LNCaP clone FGC (cell line): ENCODE measurements at regions not wholly inside any gene's neighbourhood (a gene's known extent, or its start where the extent isn't known, plus 50 kb on each side); places are given as distances from the start of the nearest gene placed in this dataset.

ENCODE experiments used
- DNase-seq: peaks from one replicate; pipeline ENCODE4 v3.0.0-alpha.2; 2011; ENCODE audit warnings: low read depth
- H3K4me3 ChIP-seq: 2 replicates; pipeline ENCODE4 v1.5.1; 2011; ENCODE audit warnings: mild to moderate bottlenecking, low read depth, low read length, control low read depth
- CTCF ChIP-seq: IDR thresholded peaks from 2 replicates; pipeline ENCODE4 v1.5.1; 2012; ENCODE audit warnings: mild to moderate bottlenecking; ENCODE audit not compliant: control insufficient read depth, insufficient read depth; ENCODE audit errors: extremely low read depth

GRCh38 chrX:58051346-58051745 is 141.1 kb upstream of the ZXDA start:
- no peak overlapping the region for H3K4me3 ChIP-seq
- no peak for TF ChIP-seq CTCF
- DNase-seq: no peak

- no peak for TF ChIP-seq CTCF
- no peak for DNase-seq
- H3K4me3 ChIP-seq: no peak overlapping the region
Observed at GRCh38 chrX:58044130-58044529, 133.9 kb upstream of the ZXDA start.

DNA sequence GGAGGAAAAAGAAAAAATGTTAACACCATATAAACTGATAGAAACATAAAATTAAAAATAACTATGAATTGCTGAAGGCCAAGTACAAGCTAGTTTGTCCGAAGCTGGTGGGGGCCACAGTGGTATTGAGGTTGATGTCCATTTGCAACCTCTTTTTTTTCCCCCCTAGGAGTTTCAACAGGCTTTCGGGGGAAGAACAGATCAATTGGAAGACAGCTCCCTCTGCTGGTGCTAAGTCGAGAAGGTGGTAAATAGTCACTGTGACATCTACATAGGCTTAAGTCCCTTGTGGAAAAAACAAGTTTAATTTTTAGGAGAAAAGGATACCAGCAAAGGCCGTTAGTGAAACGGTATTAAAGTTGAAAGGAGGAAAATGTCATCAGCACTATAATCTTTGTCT is 115.7 kb upstream of the ZXDA start:
- peak; percentile 52 for TF ChIP-seq CTCF
- DNase-seq: no peak
- H3K4me3 ChIP-seq: no peak overlapping the region

DNA sequence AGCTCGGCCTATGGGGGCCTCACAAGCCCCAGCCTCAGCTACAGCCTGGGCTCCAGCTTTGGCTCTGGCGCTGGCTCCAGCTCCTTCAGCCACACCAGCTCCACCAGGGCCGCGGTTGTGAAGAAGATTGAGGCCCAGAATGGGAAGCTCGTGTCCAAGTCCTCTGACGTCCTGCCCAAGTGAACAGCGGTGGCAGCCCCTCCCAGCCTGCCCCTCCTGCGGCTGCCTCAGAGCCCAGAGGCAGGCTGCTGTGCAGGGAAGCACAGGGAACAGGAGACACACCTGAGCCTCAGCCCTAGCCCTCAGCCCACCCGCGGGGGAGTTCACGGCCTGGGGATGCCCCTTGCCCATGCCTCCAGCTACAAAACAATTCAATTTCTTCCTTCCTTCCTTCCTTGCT is 75.7 kb upstream of the ZXDA start:
- no peak overlapping the region for H3K4me3 ChIP-seq
- no peak for TF ChIP-seq CTCF
- DNase-seq: no peak

DNA sequence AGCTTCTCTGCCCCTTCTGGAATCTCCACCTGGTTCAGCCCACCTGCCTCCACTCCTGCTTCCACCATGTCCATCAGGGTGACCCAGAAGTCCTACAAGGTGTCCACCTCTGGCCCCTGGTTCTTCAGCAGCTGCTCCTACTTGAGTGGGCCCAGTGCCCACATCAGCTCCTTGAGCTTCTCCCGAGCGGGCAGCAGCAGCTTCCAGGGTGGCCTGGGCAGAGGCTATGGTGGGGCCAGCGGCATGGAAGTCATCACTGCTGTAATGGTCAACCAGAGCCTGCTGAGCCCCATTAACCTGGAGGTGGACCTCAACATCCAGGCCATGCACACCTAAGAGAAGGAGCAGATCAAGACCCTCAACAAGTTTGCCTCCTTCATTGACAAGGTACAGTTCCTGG is 74.4 kb upstream of the ZXDA start:
- no peak for DNase-seq
- H3K4me3 ChIP-seq: no peak overlapping the region
- TF ChIP-seq CTCF: no peak

DNA sequence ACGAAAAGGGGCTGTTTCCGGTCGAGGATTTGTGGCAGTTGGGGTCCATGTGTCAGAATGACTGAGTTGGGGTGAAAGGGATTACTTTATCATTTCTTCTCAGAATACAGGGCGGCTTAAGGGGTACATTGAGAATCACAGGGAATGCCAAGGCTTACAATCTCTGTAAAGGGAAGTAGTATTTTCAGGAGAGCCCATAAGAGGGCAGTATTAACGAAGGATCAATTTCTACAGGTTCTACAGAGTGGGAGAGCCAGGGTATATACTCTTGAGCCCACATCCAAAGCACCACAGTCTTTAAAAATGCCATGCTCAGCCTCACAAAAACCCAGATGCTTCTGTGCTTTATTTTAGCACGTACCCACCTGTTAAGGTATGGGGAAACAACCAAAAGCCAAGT is 67.7 kb upstream of the ZXDA start:
- peak; percentile 21; the same call in 1 of the 2 replicates for TF ChIP-seq CTCF
- no peak overlapping the region for H3K4me3 ChIP-seq
- no peak for DNase-seq

DNA sequence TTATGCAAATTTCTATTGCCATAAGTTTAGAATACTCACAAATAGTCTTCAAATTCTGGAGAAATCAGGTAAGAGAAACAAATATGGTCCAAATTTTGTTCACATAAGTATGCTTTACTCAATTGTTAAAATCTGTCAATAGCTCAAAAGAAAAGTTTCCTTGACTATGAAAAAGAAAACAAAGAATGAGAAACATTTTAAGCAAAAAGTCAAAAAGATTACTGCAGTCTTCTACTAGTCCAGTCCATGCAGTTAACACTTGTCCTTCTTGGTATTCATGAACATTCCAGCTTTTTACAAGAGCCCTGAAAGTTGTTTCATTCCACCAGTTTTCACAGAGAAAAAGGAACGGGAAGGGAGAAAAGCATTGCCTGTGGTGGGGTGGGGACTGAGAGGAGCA is 54.7 kb upstream of the ZXDA start:
- no peak for TF ChIP-seq CTCF
- no peak for DNase-seq
- H3K4me3 ChIP-seq: no peak overlapping the region
